Esophagus mucosa (tissue), 1 donor: ENCODE measurements at regions not wholly inside any gene's neighbourhood (a gene's known extent, or its start where the extent isn't known, plus 50 kb on each side); places are given as distances from the start of the nearest gene placed in this dataset.

Experiments used
- ATAC-seq: fragments of 200-7000 bp; cut with Tn5 transposase; one replicate; pipeline ENCODE4 v1.9.1; 2020
- donor health status: DM: yes; HTN: yes; CAD: no.

- ATAC-seq, result no peak
Measured at GRCh38 chr10:4136121-4136520, 351.1 kb upstream of the KLF6 start.

- ATAC-seq, result no peak
Measured at GRCh38 chr10:4132216-4132556, 347.2 kb upstream of the KLF6 start.

GRCh38 chr10:4131407-4132215 is 346.6 kb upstream of the KLF6 start:
- peak; percentile 61 for ATAC-seq

DNA sequence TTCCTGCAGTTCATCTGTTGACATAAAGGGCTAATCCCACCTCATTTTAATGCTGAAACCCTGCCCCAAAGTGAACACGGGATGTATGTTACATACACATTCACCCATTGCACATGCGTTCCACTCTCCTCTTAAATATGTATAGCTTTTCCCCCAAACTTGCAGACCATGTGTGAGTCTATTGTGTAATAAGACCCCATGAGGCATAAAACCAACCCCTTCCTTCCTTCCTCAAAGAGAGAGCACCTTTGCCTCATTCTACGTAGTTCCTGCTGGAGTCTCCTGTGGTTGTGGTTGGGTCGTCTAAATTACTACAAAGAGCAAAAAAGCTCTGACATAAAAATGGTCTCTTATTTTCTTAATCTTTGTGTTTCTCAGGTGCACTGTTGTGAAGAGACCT is 345.7 kb upstream of the KLF6 start:
- no peak for ATAC-seq

- no peak for ATAC-seq
Measured at GRCh38 chr10:4129866-4130477, 345.0 kb upstream of the KLF6 start.

DNA sequence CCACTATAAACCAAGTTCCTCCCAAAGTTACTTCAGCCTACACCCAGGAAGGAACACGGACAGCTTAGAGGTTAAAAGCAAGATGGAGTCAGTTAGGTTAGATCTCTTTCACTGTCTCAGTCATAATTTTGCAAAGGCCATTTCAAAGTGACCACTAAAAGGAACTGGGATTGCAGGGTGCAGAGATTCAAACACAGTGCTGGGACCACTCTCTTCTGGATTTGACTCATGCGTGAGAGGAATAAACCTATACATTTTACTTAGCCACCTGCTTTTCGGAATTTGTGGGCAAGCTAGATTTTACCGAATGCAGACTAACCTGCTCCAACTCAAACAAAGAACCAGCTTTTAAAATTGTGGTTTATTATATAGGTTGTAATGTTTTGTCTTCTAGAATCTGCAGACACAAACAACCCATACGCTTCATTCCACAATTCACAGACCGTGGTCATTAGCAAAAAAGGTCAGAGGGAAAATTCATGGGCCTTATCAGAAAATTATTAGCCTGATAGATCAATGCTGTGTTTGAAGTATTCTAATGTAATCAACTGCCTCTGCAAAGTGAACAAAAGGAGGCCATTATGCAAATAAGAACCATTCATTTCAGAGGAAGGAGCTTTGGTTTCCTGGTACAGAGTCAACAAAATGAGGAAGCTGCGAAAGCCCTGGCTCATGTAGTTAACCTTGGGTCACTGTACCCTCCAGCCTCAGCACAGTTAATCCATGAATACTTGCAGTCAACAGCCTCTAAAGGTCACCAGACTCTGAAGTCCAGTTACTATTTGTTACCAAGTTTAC is 342.7 kb upstream of the KLF6 start:
- peak; percentile 82 for ATAC-seq

GRCh38 chr10:4125776-4126175 is 340.8 kb upstream of the KLF6 start:
- no peak for ATAC-seq

DNA sequence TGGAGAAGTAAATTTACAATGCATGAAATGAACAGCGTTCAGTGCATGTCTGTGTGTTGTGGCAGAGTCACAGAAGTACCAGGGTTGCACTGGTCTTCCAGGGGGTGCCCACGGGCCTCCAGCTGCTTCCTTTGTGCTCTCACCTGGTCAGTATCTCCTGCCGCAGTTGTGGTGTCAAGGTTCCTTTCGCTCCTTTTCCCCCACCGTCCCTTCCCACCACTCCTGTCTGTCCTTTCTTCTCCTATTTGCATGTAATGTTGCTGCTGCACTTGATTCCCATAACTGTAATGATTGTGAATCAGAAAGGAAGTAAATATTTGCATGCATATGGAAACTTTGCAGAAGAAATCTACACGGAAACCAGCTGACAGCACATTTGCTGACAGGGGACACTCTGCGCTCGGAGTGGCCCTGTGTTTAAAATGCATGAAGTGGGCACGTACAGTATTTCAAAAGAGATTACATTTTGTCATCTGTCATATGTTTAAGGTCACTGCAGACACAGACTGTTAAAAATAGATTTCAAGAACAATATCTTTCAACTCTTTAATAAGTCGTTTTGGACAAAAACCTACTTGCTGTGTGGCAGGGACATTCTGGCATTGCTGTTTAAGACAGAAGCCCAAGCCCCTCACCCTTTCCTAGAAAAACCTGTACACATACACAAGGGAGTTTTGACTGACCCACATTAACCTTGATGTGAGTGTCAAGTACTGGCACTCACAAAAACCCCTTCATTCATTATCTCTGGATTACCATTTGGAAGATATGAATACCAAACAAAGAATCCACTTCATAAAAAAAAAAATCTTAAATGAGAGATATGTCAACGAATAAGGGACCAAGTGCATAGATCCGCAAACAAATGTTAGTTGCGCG is 336.7 kb upstream of the KLF6 start:
- no peak for ATAC-seq

- no peak for ATAC-seq
Measured at GRCh38 chr10:4120096-4120853, 335.3 kb upstream of the KLF6 start.

- no peak for ATAC-seq
Measured at GRCh38 chr10:4119107-4119506, 334.1 kb upstream of the KLF6 start.

- no peak for ATAC-seq
Measured at GRCh38 chr10:4117604-4118003, 332.6 kb upstream of the KLF6 start.

GRCh38 chr10:4111643-4112042 is 326.6 kb upstream of the KLF6 start:
- ATAC-seq, result no peak

DNA sequence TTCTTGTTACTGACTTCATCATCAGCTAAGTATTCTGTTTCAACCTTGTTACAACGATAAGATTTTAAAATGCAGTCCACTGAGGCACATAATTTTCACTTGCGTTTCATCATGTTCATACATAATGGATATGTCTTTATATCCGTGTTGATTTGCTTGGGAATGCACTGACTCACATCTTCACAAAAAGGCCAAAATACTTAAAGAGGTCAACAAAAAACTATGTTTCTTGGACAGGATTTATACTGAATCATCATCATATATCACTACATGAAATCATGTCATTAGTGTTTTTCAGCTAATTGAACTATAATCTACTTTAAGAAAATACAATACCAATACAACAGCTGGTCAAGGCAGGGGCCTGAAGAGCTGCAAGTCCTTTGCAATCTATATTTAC is 324.5 kb upstream of the KLF6 start:
- ATAC-seq, result no peak

GRCh38 chr10:4108693-4109092 is 323.7 kb upstream of the KLF6 start:
- ATAC-seq, result no peak

DNA sequence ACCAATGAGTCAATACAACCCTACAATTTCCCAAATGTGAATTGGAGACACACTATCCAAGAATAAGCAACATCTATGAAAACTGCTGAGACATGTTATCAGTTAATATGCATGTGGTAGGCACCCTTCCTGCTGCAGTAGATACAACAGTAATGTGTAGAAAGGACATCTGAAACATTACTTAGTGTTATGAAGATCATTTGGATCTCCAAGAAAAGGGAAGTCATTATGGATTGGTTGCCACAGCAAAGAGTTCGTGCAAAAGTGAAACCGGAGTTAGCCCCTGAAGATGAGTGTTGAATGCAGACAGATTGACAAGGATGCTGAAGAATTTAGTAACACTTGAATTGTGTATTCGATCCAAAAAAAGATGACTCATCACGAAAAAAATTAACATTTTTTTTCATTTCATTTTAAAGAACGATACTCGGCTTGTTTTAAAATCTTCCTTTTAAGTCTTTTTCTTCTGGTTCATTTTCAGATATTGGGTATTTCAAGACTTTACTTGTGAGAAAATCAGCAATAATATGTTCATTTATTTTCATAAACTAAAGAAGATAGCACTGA is 322.4 kb upstream of the KLF6 start:
- no peak for ATAC-seq

- ATAC-seq, result no peak
Measured at GRCh38 chr10:4103603-4104002, 318.6 kb upstream of the KLF6 start.

DNA sequence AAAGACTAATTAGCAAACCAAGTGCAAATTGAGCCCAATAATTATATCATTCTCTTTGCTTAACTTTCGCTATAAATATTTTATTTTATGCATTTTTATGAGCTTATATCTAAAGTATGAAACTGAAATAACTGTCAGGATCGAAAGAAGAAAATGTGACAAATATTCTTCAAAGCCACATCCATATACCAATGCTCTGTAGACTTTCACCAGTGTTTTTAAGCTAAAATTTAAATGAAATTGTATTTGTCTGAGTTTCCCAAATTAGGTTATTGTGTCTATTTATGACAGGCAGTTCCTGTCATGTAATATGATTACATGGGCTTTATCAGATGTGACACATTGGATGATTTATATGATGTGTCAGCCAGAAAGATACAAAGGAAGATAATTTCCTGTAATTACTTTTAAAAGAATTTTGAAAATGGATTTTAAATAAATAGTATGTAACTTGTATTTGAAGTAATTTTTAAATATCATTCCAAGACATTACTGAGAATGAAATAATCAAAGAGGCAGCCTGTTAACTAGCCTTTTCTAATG is 317.9 kb upstream of the KLF6 start:
- no peak for ATAC-seq

- no peak for ATAC-seq
Measured at GRCh38 chr10:4101918-4102654, 317.1 kb upstream of the KLF6 start.

DNA sequence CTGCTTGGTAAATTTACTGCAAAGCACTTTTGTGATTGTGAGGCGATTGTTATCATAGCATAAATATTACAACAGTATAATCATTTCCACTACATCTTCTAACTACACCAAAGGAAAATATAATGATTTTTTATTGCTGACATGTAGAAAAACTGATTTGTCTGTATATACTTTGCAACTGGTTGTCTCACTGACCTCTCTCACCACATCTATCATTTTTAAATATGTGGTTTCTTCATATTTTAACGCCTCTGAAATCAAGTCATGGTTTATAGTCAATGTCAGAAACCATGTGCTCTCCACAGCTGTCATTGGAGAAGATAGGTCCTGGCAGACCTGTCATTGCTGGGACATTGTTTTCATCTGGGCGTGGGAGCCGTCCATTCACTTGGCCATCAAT is 315.4 kb upstream of the KLF6 start:
- no peak for ATAC-seq

- ATAC-seq, result no peak
Measured at GRCh38 chr10:4099202-4099601, 314.2 kb upstream of the KLF6 start.
